Fibroblast of the conjunctiva (primary cell): ENCODE measurements at regions not wholly inside any gene's neighbourhood (a gene's known extent, or its start where the extent isn't known, plus 50 kb on each side); places are given as distances from the start of the nearest gene placed in this dataset.
"Not testable (repeated sequence)": the region's sequence is repeated elsewhere in the genome, so short reads cannot be mapped to it uniquely, and the experiment has no call there.

Experiments used
- DNase-seq: peaks from one replicate; pipeline ENCODE4 v3.0.0-alpha.2; 2010; ENCODE audit warnings: low read depth

- not testable (repeated sequence) for DNase-seq
These were observed 462.3 kb downstream of the C12orf50 start for GRCh38 chr12:87566918-87567317.

- no peak for DNase-seq
These were observed 472.2 kb downstream of the C12orf50 start for GRCh38 chr12:87556985-87557384.

GRCh38 chr12:87531213-87531612 lies 498.0 kb downstream of the C12orf50 start:
- not testable (repeated sequence) for DNase-seq

GRCh38 chr12:87529413-87529812 lies 499.8 kb downstream of the C12orf50 start:
- DNase-seq = no peak

- no peak for DNase-seq
These were observed 508.2 kb downstream of the C12orf50 start for GRCh38 chr12:87520968-87521367.

- DNase-seq = no peak
These were observed 510.7 kb downstream of the C12orf50 start for GRCh38 chr12:87518481-87518880.

GRCh38 chr12:87518036-87518435 lies 511.2 kb downstream of the C12orf50 start:
- no peak for DNase-seq

- DNase-seq = no peak
These were observed 515.5 kb downstream of the C12orf50 start for GRCh38 chr12:87513536-87514280.

- no peak for DNase-seq
These were observed 517.8 kb downstream of the C12orf50 start for GRCh38 chr12:87511371-87511770.

GRCh38 chr12:87509237-87509820 lies 519.9 kb downstream of the C12orf50 start:
- peak; percentile 45 for DNase-seq

GRCh38 chr12:87491598-87491997 lies 537.6 kb downstream of the C12orf50 start:
- DNase-seq = no peak

GRCh38 chr12:87491089-87491488 lies 538.1 kb downstream of the C12orf50 start:
- no peak for DNase-seq

- DNase-seq = no peak
These were observed 559.9 kb downstream of the C12orf50 start for GRCh38 chr12:87469295-87469694.

- DNase-seq = no peak
These were observed 561.3 kb downstream of the C12orf50 start for GRCh38 chr12:87467936-87468335.

GRCh38 chr12:87464565-87464964 lies 564.6 kb downstream of the C12orf50 start:
- no peak for DNase-seq

- DNase-seq = no peak
These were observed 585.2 kb downstream of the C12orf50 start for GRCh38 chr12:87444039-87444438.

GRCh38 chr12:87441511-87441910 lies 587.7 kb downstream of the C12orf50 start:
- DNase-seq = no peak

GRCh38 chr12:87439990-87440827 lies 589.0 kb downstream of the C12orf50 start:
- peak; percentile 73 for DNase-seq

GRCh38 chr12:87430444-87430843 lies 598.8 kb downstream of the C12orf50 start:
- DNase-seq = no peak

GRCh38 chr12:87428701-87429277 lies 600.4 kb downstream of the C12orf50 start:
- peak; percentile 18 for DNase-seq

GRCh38 chr12:87427770-87428169 lies 601.4 kb downstream of the C12orf50 start:
- no peak for DNase-seq

- no peak for DNase-seq
These were observed 603.2 kb downstream of the C12orf50 start for GRCh38 chr12:87425942-87426554.
